ENCODE measurements at regions not wholly inside any gene's neighbourhood (a gene's known extent, or its start where the extent isn't known, plus 50 kb on each side); places are given as distances from the start of the nearest gene placed in this dataset.
A peak's percentile ranks its signal among the peaks of the same experiment; 100 is the strongest.

- Mint-ChIP-seq H3K4me1 (ENCODE audit: low read depth) (peaks cover 12% of the 10 kb centered on the region), H3K36me3 (ENCODE audit: low read depth) (no peaks in the 10 kb centered on the region), H3K4me3 (no peak overlapping the region), H3K27ac (no peak overlapping the region), H3K27me3 (no peaks in the 10 kb centered on the region), H3K9me3 (no peaks in the 10 kb centered on the region)
- intact Hi-C loops (cut with micrococcal nuclease), result no loop called here
These were observed 397.4 kb upstream of the MEF2C start for GRCh38 chr5:89280103-89281037.

DNA sequence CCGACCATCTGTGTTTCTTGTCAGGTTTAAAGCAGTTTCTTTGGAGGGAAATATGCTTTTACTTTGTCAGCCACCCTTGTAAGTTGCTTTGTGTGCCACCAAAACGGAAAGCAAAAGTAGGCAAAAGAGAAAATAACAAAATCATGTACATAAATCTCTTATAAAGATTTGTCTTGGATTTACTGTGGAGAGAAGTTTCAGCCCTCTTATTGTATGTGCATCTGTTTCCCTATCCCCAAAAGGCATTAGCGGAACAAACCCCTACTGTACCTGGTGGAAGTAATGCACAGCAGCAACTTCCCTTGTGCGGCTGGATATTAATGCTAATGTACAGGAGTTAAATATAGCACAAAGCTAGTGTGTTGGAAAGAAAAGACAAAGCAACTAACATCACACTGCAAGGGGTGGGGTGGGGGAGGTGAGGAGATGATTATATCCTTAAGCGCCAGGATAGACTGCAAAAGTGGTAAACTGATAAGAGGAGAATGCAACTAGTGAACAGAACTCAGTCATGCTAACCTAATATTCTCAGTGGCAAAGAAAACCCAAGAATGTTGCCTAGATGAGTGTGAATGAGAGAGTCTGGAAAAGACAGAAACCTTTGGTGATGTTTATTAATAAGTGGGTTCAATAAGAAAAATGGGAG lies 396.5 kb upstream of the MEF2C start:
- Mint-ChIP-seq H3K4me3 (no peak overlapping the region), H3K4me1 (ENCODE audit: low read depth) (peaks cover 12% of the 10 kb centered on the region), H3K27ac (no peak overlapping the region), H3K36me3 (ENCODE audit: low read depth) (no peaks in the 10 kb centered on the region), H3K27me3 (no peaks in the 10 kb centered on the region), H3K9me3 (no peaks in the 10 kb centered on the region)
- intact Hi-C loops (cut with micrococcal nuclease), result no loop called here

- Mint-ChIP-seq H3K36me3 (ENCODE audit: low read depth) (no peaks in the 10 kb centered on the region), H3K9me3 (no peaks in the 10 kb centered on the region), H3K27ac (no peak overlapping the region), H3K4me3 (no peak overlapping the region), H3K27me3 (no peaks in the 10 kb centered on the region), H3K4me1 (ENCODE audit: low read depth) (peaks cover 12% of the 10 kb centered on the region)
- intact Hi-C loops (cut with micrococcal nuclease), result no loop called here
These were observed 394.8 kb upstream of the MEF2C start for GRCh38 chr5:89277816-89278215.

- Mint-ChIP-seq H3K4me1 (ENCODE audit: low read depth) (peaks cover 17% of the 10 kb centered on the region), H3K27me3 (no peaks in the 10 kb centered on the region), H3K27ac (no peak overlapping the region), H3K36me3 (ENCODE audit: low read depth) (no peaks in the 10 kb centered on the region), H3K4me3 (no peak overlapping the region), H3K9me3 (no peaks in the 10 kb centered on the region)
- intact Hi-C loops (cut with micrococcal nuclease), result no loop called here
These were observed 393.8 kb upstream of the MEF2C start for GRCh38 chr5:89276566-89277305.

DNA sequence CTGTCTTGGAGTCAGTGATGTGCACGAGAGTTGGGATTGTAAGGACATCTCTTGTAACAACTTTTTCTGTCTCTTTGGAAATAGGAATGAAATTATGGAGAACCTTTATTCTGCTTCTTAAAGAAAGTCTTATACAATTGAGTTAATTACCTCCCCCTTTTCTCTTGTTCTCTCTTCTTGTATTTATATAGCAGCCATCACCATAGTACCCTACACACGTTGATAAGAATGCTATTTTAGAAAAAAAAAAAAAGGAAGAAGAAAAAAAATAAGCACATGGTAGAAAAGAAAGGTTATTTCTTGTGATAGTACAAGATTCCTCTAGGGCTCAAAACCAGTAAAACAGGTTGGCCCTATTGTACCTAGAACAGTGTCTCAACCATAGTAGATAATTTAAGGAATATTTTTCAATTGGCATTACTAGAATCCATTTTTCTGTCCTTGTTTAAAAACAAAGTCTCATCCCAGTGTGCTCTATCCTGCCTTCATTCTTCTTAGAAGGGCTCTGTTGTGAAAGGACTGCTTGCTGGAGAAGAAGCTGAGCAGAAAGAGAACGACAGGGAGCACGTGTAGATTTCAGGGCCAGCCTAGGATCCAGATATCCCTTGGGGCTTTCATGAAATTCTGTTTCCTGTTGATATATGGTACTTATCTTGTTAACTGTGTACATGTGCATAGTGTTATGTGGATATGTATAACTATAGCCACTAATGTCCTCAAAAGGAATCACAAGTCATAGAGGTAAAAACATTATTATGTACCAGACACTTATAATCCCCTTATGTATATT lies 392.3 kb upstream of the MEF2C start:
- Mint-ChIP-seq H3K4me3 (no peak overlapping the region), H3K27ac (no peak overlapping the region), H3K27me3 (no peaks in the 10 kb centered on the region), H3K4me1 (ENCODE audit: low read depth) (peaks cover 16% of the 10 kb centered on the region), H3K9me3 (no peaks in the 10 kb centered on the region), H3K36me3 (ENCODE audit: low read depth) (no peaks in the 10 kb centered on the region)
- intact Hi-C loops (cut with micrococcal nuclease), result no loop called here

DNA sequence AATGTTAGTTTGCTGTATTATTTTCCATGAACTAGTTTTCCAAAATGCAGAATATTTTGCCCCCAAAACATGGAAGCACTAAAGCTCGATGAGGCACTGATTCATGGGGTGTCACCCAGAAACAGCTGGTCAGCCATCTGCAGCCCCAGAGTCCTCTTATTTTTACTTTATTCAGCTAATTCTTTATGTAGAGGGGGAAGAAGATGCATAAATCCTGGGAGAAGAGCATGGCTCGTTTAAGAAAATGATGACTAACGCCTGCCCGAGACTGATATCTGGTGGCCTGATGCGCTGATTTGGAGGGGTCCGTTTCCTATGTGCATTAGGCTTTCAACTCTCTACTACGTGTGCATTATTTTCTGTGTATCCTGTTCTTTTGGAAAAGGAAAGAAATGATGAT lies 390.3 kb upstream of the MEF2C start:
- Mint-ChIP-seq H3K9me3 (no peaks in the 10 kb centered on the region), H3K4me3 (no peak overlapping the region), H3K27ac (no peak overlapping the region), H3K36me3 (ENCODE audit: low read depth) (no peaks in the 10 kb centered on the region), H3K4me1 (ENCODE audit: low read depth) (peaks cover 20% of the 10 kb centered on the region), H3K27me3 (no peaks in the 10 kb centered on the region)
- intact Hi-C loops (cut with micrococcal nuclease), result no loop called here

DNA sequence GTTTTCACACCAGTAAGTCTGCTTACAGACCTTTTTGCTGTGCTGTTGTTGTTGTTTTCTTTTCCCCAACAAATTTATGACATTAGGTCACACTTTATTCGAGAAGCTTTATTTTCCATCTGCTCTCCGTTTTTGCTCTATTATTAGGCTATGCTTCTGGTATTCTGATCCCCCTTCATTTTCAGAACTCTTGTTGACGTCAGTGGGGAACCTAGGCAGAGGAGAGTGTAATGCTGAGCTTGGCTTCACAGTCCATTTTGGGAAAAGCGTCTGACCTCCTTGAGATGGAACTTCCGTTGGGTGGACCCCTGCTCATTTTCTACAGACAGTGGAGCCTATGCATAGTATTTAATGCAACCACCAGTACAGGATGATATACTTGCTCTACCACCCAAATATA lies 387.9 kb upstream of the MEF2C start:
- H3K36me3 Mint-ChIP-seq (ENCODE audit: low read depth), result no peaks in the 10 kb centered on the region
- no peaks in the 10 kb centered on the region for H3K9me3 Mint-ChIP-seq
- no peak overlapping the region for H3K4me3 Mint-ChIP-seq
- no peak overlapping the region for H3K27ac Mint-ChIP-seq
- peaks cover 30% of the 10 kb centered on the region for H3K4me1 Mint-ChIP-seq (ENCODE audit: low read depth)
- intact Hi-C loops (cut with micrococcal nuclease), result no loop called here
- no peaks in the 10 kb centered on the region for H3K27me3 Mint-ChIP-seq

DNA sequence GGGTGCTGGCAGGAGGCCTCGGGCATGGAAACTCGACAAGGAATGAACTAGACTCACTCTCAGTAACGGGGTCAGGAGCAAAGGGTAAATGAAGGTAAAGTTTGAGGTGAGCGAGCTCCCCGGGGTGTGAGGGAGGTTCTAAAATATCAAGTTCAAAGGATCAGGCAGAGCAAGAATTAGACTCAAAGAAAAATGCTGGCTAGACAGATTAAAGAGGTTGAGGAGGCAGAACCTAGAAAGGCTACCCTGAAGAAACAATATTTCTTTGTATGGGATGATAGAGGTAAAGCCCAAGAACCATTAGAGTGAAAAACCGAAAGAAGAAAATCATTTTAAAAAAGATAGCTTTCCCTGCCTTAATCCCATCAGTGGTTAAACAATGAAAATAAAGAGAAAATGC lies 386.7 kb upstream of the MEF2C start:
- no peaks in the 10 kb centered on the region for H3K9me3 Mint-ChIP-seq
- H3K27me3 Mint-ChIP-seq, result no peaks in the 10 kb centered on the region
- no peaks in the 10 kb centered on the region for H3K36me3 Mint-ChIP-seq (ENCODE audit: low read depth)
- intact Hi-C loops (cut with micrococcal nuclease), result no loop called here
- no peak overlapping the region for H3K4me3 Mint-ChIP-seq
- no peak overlapping the region for H3K27ac Mint-ChIP-seq
- H3K4me1 Mint-ChIP-seq (ENCODE audit: low read depth), result peaks cover 30% of the 10 kb centered on the region

DNA sequence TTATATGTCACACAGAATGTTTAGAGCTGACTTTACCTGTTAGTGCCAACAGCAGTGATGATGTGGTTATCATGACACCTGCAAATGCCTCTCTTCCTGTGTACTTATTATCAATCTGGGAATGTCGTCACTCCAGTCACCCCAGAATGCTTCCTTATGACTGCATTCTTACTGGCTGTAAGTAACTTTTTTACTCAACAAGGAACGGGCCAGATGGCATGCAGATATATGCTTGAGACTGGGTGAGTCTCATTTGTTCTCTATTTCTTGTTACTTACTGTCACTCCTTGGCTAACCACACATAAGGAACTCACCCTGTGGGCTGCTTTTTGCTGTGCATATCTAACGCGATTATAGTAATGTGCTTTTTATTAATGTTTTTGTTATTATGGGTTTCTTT lies 385.5 kb upstream of the MEF2C start:
- Mint-ChIP-seq H3K27ac (peak overlapping the region; percentile 55), H3K9me3 (no peaks in the 10 kb centered on the region), H3K4me3 (no peak overlapping the region), H3K4me1 (ENCODE audit: low read depth) (peaks cover 30% of the 10 kb centered on the region), H3K27me3 (no peaks in the 10 kb centered on the region), H3K36me3 (ENCODE audit: low read depth) (no peaks in the 10 kb centered on the region)
- intact Hi-C loops (cut with micrococcal nuclease), result no loop called here

DNA sequence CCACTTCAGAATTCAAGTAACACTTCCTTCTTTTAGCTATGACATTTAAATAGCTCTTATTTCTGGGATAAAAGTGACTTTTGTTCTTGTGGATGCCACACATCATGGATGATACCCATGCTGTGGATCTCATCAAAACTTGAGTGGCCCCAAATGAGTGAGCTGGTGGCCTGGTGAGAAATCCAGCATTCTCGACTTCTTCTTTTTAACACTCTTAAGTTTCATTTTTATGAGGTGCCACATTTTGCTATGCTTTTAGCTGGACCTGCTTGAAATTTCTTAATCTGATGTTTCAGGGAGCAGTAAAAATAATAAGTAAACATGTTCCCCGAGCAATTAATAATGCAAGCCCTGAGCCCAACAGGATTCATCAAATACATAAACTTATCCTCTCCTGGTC lies 384.8 kb upstream of the MEF2C start:
- Mint-ChIP-seq H3K27me3 (no peaks in the 10 kb centered on the region), H3K4me3 (no peak overlapping the region), H3K36me3 (ENCODE audit: low read depth) (no peaks in the 10 kb centered on the region), H3K9me3 (no peaks in the 10 kb centered on the region), H3K4me1 (ENCODE audit: low read depth) (peaks cover 30% of the 10 kb centered on the region), H3K27ac (no peak overlapping the region)
- intact Hi-C loops (cut with micrococcal nuclease), result no loop called here

GRCh38 chr5:89265511-89266179 lies 382.7 kb upstream of the MEF2C start:
- intact Hi-C loops (cut with micrococcal nuclease), result no loop called here
- H3K4me3 Mint-ChIP-seq, result no peak overlapping the region
- no peak overlapping the region for H3K27ac Mint-ChIP-seq
- H3K27me3 Mint-ChIP-seq, result no peaks in the 10 kb centered on the region
- peaks cover 20% of the 10 kb centered on the region for H3K4me1 Mint-ChIP-seq (ENCODE audit: low read depth)
- no peaks in the 10 kb centered on the region for H3K9me3 Mint-ChIP-seq
- no peaks in the 10 kb centered on the region for H3K36me3 Mint-ChIP-seq (ENCODE audit: low read depth)

DNA sequence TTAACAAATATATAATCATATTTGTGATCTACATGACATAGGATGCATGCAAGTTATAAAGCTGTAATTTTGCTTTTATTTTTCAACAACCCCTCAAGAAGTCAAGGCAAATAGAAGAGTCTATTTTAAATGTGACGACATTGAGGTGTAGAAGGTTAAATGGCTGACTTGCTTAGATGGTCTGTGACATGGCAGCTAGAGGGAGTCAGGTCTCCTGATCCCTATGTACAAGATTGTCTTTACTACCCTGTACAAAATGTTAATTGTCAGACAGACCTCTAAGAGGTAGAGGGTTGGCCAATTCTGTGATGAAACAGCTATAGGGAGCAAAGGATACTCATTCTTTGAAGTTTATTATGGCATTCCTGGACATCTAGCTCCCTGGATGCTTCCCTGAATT lies 380.9 kb upstream of the MEF2C start:
- H3K36me3 Mint-ChIP-seq (ENCODE audit: low read depth), result no peaks in the 10 kb centered on the region

DNA sequence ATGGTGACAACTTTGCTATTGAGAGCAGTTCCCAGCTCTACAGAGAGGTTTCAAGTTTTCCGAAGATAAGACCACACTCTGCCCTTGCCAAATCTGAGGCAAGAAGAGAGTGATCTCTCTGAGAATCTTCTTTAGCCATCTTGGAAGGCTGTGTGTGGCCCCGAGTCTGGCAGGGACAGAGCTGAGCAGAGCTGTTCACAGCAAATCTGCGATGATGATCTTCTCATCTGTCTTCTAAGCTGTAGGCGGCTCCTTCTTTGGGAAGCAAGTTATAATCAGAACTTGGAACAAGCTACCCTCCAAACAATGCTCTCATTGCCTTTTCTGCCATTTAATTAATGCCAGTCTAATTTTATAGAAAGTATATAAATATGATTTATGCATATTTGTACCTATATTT lies 379.0 kb upstream of the MEF2C start:
- intact Hi-C loops (cut with micrococcal nuclease), result no loop called here
- Mint-ChIP-seq H3K36me3 (ENCODE audit: low read depth) (no peaks in the 10 kb centered on the region), H3K4me3 (no peak overlapping the region), H3K27me3 (no peaks in the 10 kb centered on the region), H3K9me3 (no peaks in the 10 kb centered on the region), H3K4me1 (ENCODE audit: low read depth) (peaks cover 4% of the 10 kb centered on the region), H3K27ac (no peak overlapping the region)

More for the DNA sequence above, 380.9 kb upstream of the MEF2C start:
- Mint-ChIP-seq H3K4me1 (ENCODE audit: low read depth) (peaks cover 20% of the 10 kb centered on the region), H3K27ac (no peak overlapping the region), H3K4me3 (no peak overlapping the region), H3K9me3 (no peaks in the 10 kb centered on the region), H3K27me3 (no peaks in the 10 kb centered on the region)
- intact Hi-C loops (cut with micrococcal nuclease), result no loop called here
